Adipose tissue (tissue), 3 donors: ENCODE measurements at regions not wholly inside any gene's neighbourhood (a gene's known extent, or its start where the extent isn't known, plus 50 kb on each side); places are given as distances from the start of the nearest gene placed in this dataset.

Source experiments
- H3K27ac ChIP-seq: one replicate; pipeline ENCODE4 v1.5.1; 2013; ENCODE audit warnings: low read depth, low read length
- WGBS, 3 donors: extraction: QIAGEN DNeasy Blood & Tissue Kit; methylation state at CpG; one replicate each; pipeline ENCODE4 v1.1.7; 2013; 5-methylcytosine and 5-hydroxymethylcytosine counted together
- donor health status: healthy with polysubstance abuse.
- donor health status: Bipolar disorder and iron deficiency.
- donor health status: healthy.

- 77 to 92% (median 79%) methylated on average over 4 of the region's 4 CpGs for WGBS, 3 donors
Measured at GRCh38 chr2:144190908-144191605, 328.9 kb downstream of the ZEB2 start.

GRCh38 chr2:144183727-144184126 lies 336.2 kb downstream of the ZEB2 start:
- no peak overlapping the region for H3K27ac ChIP-seq
- WGBS, 3 donors, result 82 to 86% (median 84%) methylated on average over 9 of the region's 9 CpGs

More at GRCh38 chr2:144190908-144191605, 328.9 kb downstream of the ZEB2 start:
- no peak overlapping the region for H3K27ac ChIP-seq

- 43 to 87% (median 55%) methylated on average over 1 of the region's 1 CpG for WGBS, 3 donors
- no peak overlapping the region for H3K27ac ChIP-seq
Measured at GRCh38 chr2:144181001-144181400, 338.9 kb downstream of the ZEB2 start.

GRCh38 chr2:144180131-144180530 lies 339.8 kb downstream of the ZEB2 start:
- 53 to 84% (median 57%) methylated on average over 3 of the region's 3 CpGs for WGBS, 3 donors
- no peak overlapping the region for H3K27ac ChIP-seq

GRCh38 chr2:144170179-144170578 lies 349.7 kb downstream of the ZEB2 start:
- no peak overlapping the region for H3K27ac ChIP-seq
- 78 to 93% (median 85%) methylated on average over 1 of the region's 1 CpG for WGBS, 3 donors

GRCh38 chr2:144166743-144167142 lies 353.2 kb downstream of the ZEB2 start:
- H3K27ac ChIP-seq, result no peak overlapping the region

- WGBS, 3 donors, result 89 to 96% (median 91%) methylated on average over 1 of the region's 1 CpG
Measured at GRCh38 chr2:144165599-144166250, 354.2 kb downstream of the ZEB2 start.

GRCh38 chr2:144163592-144163991 lies 356.3 kb downstream of the ZEB2 start:
- no peak overlapping the region for H3K27ac ChIP-seq
- 85 to 97% (median 94%) methylated on average over 2 of the region's 2 CpGs for WGBS, 3 donors

More at GRCh38 chr2:144165599-144166250, 354.2 kb downstream of the ZEB2 start:
- H3K27ac ChIP-seq, result no peak overlapping the region

- H3K27ac ChIP-seq, result no peak overlapping the region
- WGBS, 3 donors, result 81 to 95% (median 89%) methylated on average over 5 of the region's 5 CpGs
Measured at GRCh38 chr2:144162652-144163051, 357.3 kb downstream of the ZEB2 start.

GRCh38 chr2:144161061-144161460 lies 358.9 kb downstream of the ZEB2 start:
- 91 to 98% (median 97%) methylated on average over 3 of the region's 3 CpGs for WGBS, 3 donors

GRCh38 chr2:144159240-144159639 lies 360.7 kb downstream of the ZEB2 start:
- H3K27ac ChIP-seq, result no peak overlapping the region
- WGBS, 3 donors, result 91 to 96% (median 94%) methylated on average over 4 of the region's 4 CpGs

More at GRCh38 chr2:144161061-144161460, 358.9 kb downstream of the ZEB2 start:
- no peak overlapping the region for H3K27ac ChIP-seq

- WGBS, 3 donors, result 96 to 99% (median 97%) methylated on average over 2 of the region's 2 CpGs
- no peak overlapping the region for H3K27ac ChIP-seq
Measured at GRCh38 chr2:144158096-144158495, 361.8 kb downstream of the ZEB2 start.

GRCh38 chr2:144156736-144157640 lies 362.9 kb downstream of the ZEB2 start:
- no peak overlapping the region for H3K27ac ChIP-seq
- WGBS, 3 donors, result 88 to 91% (median 89%) methylated on average over 6 of the region's 6 CpGs

- no peak overlapping the region for H3K27ac ChIP-seq
- WGBS, 3 donors, result 59 to 91% (median 61%) methylated on average over 2 of the region's 2 CpGs
Measured at GRCh38 chr2:144154205-144154604, 365.7 kb downstream of the ZEB2 start.

GRCh38 chr2:144152817-144153271 lies 367.1 kb downstream of the ZEB2 start:
- no peak overlapping the region for H3K27ac ChIP-seq
- WGBS, 3 donors, result 37 to 60% (median 43%) methylated on average over 5 of the region's 5 CpGs

GRCh38 chr2:144151851-144152250 lies 368.1 kb downstream of the ZEB2 start:
- WGBS, 3 donors, result 70 to 84% (median 73%) methylated on average over 2 of the region's 2 CpGs
- no peak overlapping the region for H3K27ac ChIP-seq

- 70 to 96% (median 94%) methylated on average over 1 of the region's 1 CpG for WGBS, 3 donors
- no peak overlapping the region for H3K27ac ChIP-seq
Measured at GRCh38 chr2:144151405-144151804, 368.5 kb downstream of the ZEB2 start.

- no peak overlapping the region for H3K27ac ChIP-seq
- 70 to 99% (median 98%) methylated on average over 2 of the region's 2 CpGs for WGBS, 3 donors
Measured at GRCh38 chr2:144147356-144147755, 372.6 kb downstream of the ZEB2 start.

- WGBS, 3 donors, result 93 to 97% (median 94%) methylated on average over 2 of the region's 2 CpGs
- H3K27ac ChIP-seq, result no peak overlapping the region
Measured at GRCh38 chr2:144146876-144147275, 373.0 kb downstream of the ZEB2 start.
